BJ (cell line): ENCODE measurements at regions not wholly inside any gene's neighbourhood (a gene's known extent, or its start where the extent isn't known, plus 50 kb on each side); places are given as distances from the start of the nearest gene placed in this dataset.

Experiments used
- CTCF ChIA-PET: fragments of 350-600 bp; formaldehyde crosslinking; extraction: SDS; loops from one replicate; lab custom pipeline; 2021; ENCODE audit warnings: antibody characterized with exemption, inconsistent platforms; lab: Yijun Ruan, JAX
- POLR2A ChIA-PET: fragments of 300-600 bp; sonication (Branson Sonifier 250); formaldehyde crosslinking; extraction: SDS; loops from one replicate; lab custom pipeline; 2021; ENCODE audit warnings: antibody characterized with exemption; lab: Charles Lee
- DNase-seq: peaks from one replicate; pipeline ENCODE4 v3.0.0-alpha.2; 2011; ENCODE audit warnings: low read depth
- H3K27me3 ChIP-seq: 2 replicates; pipeline ENCODE4 v1.6.0; 2011; ENCODE audit warnings: low read length; ENCODE audit not compliant: control insufficient read depth, insufficient read depth
- H3K36me3 ChIP-seq: 2 replicates; pipeline ENCODE4 v1.5.1; 2011; ENCODE audit warnings: low read length; ENCODE audit not compliant: control insufficient read depth, insufficient read depth
- H3K4me3 ChIP-seq: 2 replicates; pipeline ENCODE4 v1.5.1; 2011; ENCODE audit warnings: low read depth, mild to moderate bottlenecking, control low read depth, low read length
- TF ChIP-seq, protein P1 (sequence below): IDR thresholded peaks from 2 replicates; pipeline ENCODE4 v1.5.1; 2011; ENCODE audit warnings: low read depth, mild to moderate bottlenecking, control low read depth, inconsistent platforms, low read length, moderate library complexity; ENCODE audit not compliant: insufficient read depth

DNA sequence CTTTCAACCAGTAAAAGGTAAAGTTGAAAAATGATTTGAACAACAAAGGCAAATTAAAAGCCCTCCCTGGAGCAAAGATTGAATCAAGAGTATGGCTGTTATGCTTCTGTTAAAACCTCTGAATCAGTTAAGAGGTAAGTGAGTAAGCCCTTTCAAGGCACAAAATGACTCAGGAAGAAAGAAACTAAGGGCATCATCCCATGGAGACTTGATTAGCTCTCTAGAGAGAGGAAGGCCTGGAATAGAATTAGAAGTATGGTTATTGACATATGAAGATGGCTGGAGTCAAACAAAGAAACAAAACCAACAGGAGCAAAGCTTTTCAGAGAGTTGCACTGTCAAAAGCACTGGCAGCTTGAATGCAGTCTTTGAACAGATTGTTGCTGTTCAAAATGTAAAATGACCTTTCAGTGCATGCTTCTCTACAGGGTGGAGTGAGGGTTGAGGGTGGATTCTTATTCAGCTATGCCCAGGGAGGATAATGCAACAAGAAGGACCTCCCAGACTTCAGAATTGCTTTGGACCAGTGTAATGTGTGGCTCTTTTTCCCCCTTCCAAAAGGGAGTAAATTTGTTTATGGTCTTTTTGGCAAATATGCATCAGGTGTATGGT lies 365.5 kb downstream of the GBA3 start:
- ChIA-PET POLR2A (no interaction called here), CTCF (no interaction called here)
- Histone ChIP-seq H3K4me3 (no peak overlapping the region), H3K36me3 (no peaks in the 10 kb centered on the region), H3K27me3 (no peaks in the 10 kb centered on the region)
- TF ChIP-seq, protein P1, sequence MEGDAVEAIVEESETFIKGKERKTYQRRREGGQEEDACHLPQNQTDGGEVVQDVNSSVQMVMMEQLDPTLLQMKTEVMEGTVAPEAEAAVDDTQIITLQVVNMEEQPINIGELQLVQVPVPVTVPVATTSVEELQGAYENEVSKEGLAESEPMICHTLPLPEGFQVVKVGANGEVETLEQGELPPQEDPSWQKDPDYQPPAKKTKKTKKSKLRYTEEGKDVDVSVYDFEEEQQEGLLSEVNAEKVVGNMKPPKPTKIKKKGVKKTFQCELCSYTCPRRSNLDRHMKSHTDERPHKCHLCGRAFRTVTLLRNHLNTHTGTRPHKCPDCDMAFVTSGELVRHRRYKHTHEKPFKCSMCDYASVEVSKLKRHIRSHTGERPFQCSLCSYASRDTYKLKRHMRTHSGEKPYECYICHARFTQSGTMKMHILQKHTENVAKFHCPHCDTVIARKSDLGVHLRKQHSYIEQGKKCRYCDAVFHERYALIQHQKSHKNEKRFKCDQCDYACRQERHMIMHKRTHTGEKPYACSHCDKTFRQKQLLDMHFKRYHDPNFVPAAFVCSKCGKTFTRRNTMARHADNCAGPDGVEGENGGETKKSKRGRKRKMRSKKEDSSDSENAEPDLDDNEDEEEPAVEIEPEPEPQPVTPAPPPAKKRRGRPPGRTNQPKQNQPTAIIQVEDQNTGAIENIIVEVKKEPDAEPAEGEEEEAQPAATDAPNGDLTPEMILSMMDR, result no peak
- DNase-seq, result no peak

DNA sequence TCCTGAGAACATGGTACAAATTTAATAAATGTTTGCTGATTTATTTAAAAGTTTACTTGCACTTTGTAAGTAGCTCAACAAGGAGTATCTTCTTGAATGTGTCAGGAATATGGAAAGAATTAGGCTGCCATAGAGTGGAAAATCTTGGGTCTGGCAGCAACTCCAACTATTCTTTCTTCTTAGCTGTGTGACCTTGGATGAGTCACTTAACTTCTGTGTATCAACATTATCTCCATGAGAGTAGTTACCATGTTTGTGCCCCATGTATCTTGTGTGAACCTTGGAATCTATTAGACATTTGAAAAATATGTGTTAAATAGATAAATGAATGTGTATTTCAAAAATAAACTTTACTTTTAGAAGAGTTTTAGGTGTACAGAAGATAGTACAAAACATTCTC lies 348.8 kb downstream of the GBA3 start:
- Histone ChIP-seq H3K4me3 (no peak overlapping the region), H3K36me3 (no peaks in the 10 kb centered on the region), H3K27me3 (no peaks in the 10 kb centered on the region)
- CTCF ChIA-PET, result no interaction called here
- DNase-seq, result no peak
- POLR2A ChIA-PET, result no interaction called here
- TF ChIP-seq, protein P1, result no peak

DNA sequence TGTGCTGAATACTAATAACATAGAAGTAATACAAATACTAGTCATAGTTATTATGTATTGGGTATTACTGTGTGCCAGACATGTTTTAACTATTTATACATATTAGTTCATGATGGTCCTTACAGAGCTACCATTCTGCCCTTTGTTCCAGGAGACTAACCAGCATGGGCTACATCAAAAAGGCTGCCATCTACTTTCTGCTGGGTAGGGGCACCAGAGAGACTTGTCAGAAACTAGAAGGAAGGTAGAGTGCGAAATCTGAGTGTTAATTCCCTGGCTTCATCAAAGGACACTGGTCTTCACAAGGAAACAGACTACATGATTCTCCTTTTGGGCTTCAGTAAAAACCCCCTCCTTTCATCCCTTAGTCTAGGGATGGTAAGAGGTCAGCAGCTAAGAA lies 347.8 kb downstream of the GBA3 start:
- CTCF ChIA-PET, result no interaction called here
- no peaks in the 10 kb centered on the region for H3K36me3 ChIP-seq
- TF ChIP-seq, protein P1, result no peak
- POLR2A ChIA-PET, result no interaction called here
- H3K4me3 ChIP-seq, result no peak overlapping the region
- no peak for DNase-seq
- H3K27me3 ChIP-seq, result no peaks in the 10 kb centered on the region

DNA sequence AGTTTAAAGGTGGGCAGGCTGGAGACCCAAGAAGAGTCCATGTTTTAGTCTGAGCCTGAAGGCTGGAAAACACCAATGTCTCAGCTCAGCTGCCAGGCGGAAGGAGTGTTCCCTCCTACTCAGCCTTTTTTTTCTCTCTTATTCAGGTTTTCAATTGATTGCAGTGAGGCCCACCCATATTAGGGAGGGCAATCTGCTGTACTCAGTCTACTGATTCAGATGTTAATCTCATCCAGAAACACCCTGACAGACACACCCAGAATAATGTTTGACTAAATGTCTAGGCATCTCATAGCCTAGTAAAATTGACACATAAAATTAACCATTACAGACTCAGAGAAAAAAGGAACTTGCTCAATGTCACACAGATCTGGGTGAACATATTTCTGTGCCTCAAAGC lies 347.1 kb downstream of the GBA3 start:
- TF ChIP-seq, protein P1, result no peak
- Histone ChIP-seq H3K4me3 (no peak overlapping the region), H3K36me3 (no peaks in the 10 kb centered on the region), H3K27me3 (no peaks in the 10 kb centered on the region)
- POLR2A ChIA-PET, result interaction anchor here (0.6 kb wide), 1 partner anchor 1812 kb away, joined by 3 read pairs; no protein-coding TSS in a partner anchor
- CTCF ChIA-PET, result interaction anchor here (1.8 kb wide), 1 partner anchor 10 kb away, joined by 4 read pairs; no protein-coding TSS in a partner anchor
- DNase-seq, result peak; percentile 25

DNA sequence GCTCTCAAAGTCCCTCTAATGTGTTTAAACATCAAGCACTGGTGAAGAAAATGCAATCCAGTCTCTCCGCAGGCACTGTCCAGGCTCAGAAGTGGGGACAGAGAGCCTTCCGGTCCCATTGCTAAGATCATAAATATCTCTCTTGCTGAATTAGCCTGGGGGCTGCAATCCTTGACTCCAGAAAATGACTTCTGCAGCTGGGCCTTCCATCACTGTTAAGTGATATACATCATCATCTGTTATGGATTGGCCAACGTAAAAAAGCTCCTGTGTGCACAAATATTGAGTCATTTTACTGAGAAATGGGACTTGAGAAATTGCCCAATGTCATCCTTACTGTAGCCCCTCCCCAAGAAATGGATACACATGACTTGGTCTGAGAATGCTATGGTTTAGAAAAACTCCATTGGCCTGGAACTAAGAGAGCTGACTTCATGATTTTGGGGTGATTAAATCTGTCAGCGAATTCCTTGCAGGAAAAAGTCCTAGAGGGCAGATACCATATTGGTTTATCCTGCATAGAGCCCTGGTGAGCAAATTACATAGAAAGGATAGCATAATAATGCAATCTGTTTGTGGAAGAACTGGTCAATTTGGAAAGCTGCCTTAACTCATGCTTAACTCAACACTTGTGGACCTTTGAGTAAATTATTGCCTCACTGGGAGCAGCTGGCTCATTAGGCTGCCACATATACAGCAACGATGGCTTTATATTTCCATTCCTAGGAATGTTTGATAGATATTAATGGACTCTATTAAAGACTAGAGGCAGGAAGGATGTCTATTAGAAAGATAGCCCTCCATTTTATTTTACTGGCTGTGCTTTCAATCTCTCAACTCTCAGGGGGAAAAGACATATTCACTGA lies 346.1 kb downstream of the GBA3 start:
- ChIA-PET POLR2A (no interaction called here), CTCF (interaction anchor here (1.8 kb wide), 1 partner anchor 9 kb away, joined by 4 read pairs; no protein-coding TSS in a partner anchor)
- no peaks in the 10 kb centered on the region for H3K36me3 ChIP-seq
- TF ChIP-seq, protein P1, result no peak
- H3K27me3 ChIP-seq, result no peaks in the 10 kb centered on the region
- no peak for DNase-seq
- H3K4me3 ChIP-seq, result no peak overlapping the region
